A549 (cell line): ENCODE measurements at regions not wholly inside any gene's neighbourhood (a gene's known extent, or its start where the extent isn't known, plus 50 kb on each side); places are given as distances from the start of the nearest gene placed in this dataset.

Experiments used
- ATAC-seq, 2 experiments: fragments of 200-7000 bp in 1 of 2; fragments of >200 bp in 1 of 2; cut with Nextera tagmentation in 1 of 2; cut with Tn5 transposase in 1 of 2; 3 replicates each; pipeline versions ENCODE4 v1.8.0 to v1.9.1; 2018 to 2020; ENCODE audit warnings: mild to moderate bottlenecking in 1 of 2, moderate library complexity in 1 of 2
- CTCF ChIA-PET: fragments of 300-600 bp; sonication (Branson Sonifier 250); formaldehyde crosslinking; extraction: SDS; loops from one replicate; lab custom pipeline; 2021; ENCODE audit warnings: antibody characterized with exemption, inconsistent platforms; lab: Yijun Ruan, JAX
- POLR2A ChIA-PET: fragments of 350-600 bp; formaldehyde crosslinking; extraction: SDS; loops from one replicate; lab custom pipeline; 2021; ENCODE audit warnings: antibody characterized with exemption, inconsistent platforms; lab: Yijun Ruan, JAX
- DNase-seq, 2 experiments: peaks; one replicate each; pipeline versions ENCODE4 v3.0.0 to v3.0.0-alpha.2; 2011 to 2016; ENCODE audit warnings: low read depth in 1 of 2, low spot score in 1 of 2
- FAIRE-seq: peaks from 2 replicates; lab custom pipeline; 2011; peaks lifted over from hg19 to GRCh38; lab: Jason Lieb, UNC
- H3K27ac ChIP-seq, 2 experiments: fragments of >200 bp; sonication (Bioruptor Twin); formaldehyde crosslinking; 3 replicates each; pipeline ENCODE4 v1.5.1; 2016 to 2017
- H3K4me1 ChIP-seq: fragments of >200 bp; sonication (Bioruptor Twin); formaldehyde crosslinking; 3 replicates; pipeline ENCODE4 v1.6.1; 2016
- H3K4me2 ChIP-seq: fragments of >200 bp; sonication (Bioruptor Twin); formaldehyde crosslinking; 3 replicates; pipeline ENCODE4 v1.6.1; 2016
- H3K4me3 ChIP-seq: fragments of >200 bp; sonication (Bioruptor Twin); formaldehyde crosslinking; 3 replicates; pipeline ENCODE4 v1.5.1; 2016
- H3K9me3 ChIP-seq: fragments of >200 bp; sonication (Bioruptor Twin); formaldehyde crosslinking; 3 replicates; pipeline ENCODE4 v1.6.1; 2016
- BHLHE40 ChIP-seq: IDR thresholded peaks from 2 replicates; pipeline ENCODE4 v1.6.1; 2012; ENCODE audit warnings: low read depth, low read length, inconsistent platforms
- CHD4 ChIP-seq: fragments of 200-600 bp; sonication (generic); IDR thresholded peaks from 2 replicates; pipeline ENCODE4 v1.6.1; 2016; ENCODE audit warnings: antibody characterized with exemption, mild to moderate bottlenecking, borderline replicate concordance
- EHMT2 ChIP-seq: fragments of 200-600 bp; sonication (generic); IDR thresholded peaks from 2 replicates; pipeline ENCODE4 v1.6.1; 2016; ENCODE audit warnings: antibody characterized with exemption, low read depth, mild to moderate bottlenecking, moderate library complexity
- ESRRA ChIP-seq: fragments of 150-350 bp; IDR thresholded peaks from 2 replicates; pipeline ENCODE4 v1.6.1; 2014; ENCODE audit warnings: mild to moderate bottlenecking, low read length, borderline replicate concordance
- FOSB ChIP-seq: fragments of 250-450 bp; sonication (Bioruptor Pico); IDR thresholded peaks from 2 replicates; pipeline ENCODE4 v1.5.0; 2020; ENCODE audit warnings: mild to moderate bottlenecking, moderate library complexity
- FOXS1 ChIP-seq: fragments of 250-450 bp; sonication (Bioruptor Pico); IDR thresholded peaks from 2 replicates; pipeline ENCODE4 v1.5.0; 2020; ENCODE audit warnings: mild to moderate bottlenecking, moderate library complexity
- GATA3 ChIP-seq: IDR thresholded peaks from 2 replicates; pipeline ENCODE4 v1.6.1; 2012; ENCODE audit warnings: borderline replicate concordance
- HDAC2 ChIP-seq: fragments of 200-600 bp; sonication (generic); IDR thresholded peaks from 2 replicates; pipeline ENCODE4 v1.6.1; 2016
- HEYL ChIP-seq: fragments of 250-450 bp; sonication (Bioruptor Pico); IDR thresholded peaks from 2 replicates; pipeline ENCODE4 v1.8.0; 2021; ENCODE audit warnings: mild to moderate bottlenecking, moderate library complexity
- HMGXB4 ChIP-seq: fragments of 250-450 bp; sonication (Bioruptor Pico); IDR thresholded peaks from 2 replicates; pipeline ENCODE4 v1.5.0; 2021; ENCODE audit warnings: mild to moderate bottlenecking, moderate library complexity, borderline replicate concordance
- HOXB5 ChIP-seq: fragments of 250-450 bp; sonication (Bioruptor Pico); IDR thresholded peaks from 2 replicates; pipeline ENCODE4 v1.5.0; 2020; ENCODE audit warnings: mild to moderate bottlenecking, moderate library complexity
- KDM1A ChIP-seq: fragments of 200-600 bp; sonication (generic); IDR thresholded peaks from 2 replicates; pipeline ENCODE4 v1.6.1; 2016; ENCODE audit warnings: low read depth, mild to moderate bottlenecking
- KDM5A ChIP-seq: fragments of 200-600 bp; sonication (generic); IDR thresholded peaks from 2 replicates; pipeline ENCODE4 v1.6.1; 2016; ENCODE audit warnings: antibody characterized with exemption, mild to moderate bottlenecking
- MAFK ChIP-seq: fragments of 450-650 bp; IDR thresholded peaks from 2 replicates; pipeline ENCODE4 v1.6.1; 2014; ENCODE audit not compliant: partially characterized antibody
- NR3C1 ChIP-seq: fragments of >200 bp; sonication (Bioruptor Twin); formaldehyde crosslinking; IDR thresholded peaks from 3 replicates; pipeline ENCODE4 v1.6.1; 2017
- SREBF2 ChIP-seq: fragments of 450-650 bp; IDR thresholded peaks from 2 replicates; pipeline ENCODE4 v1.6.1; 2014; ENCODE audit warnings: mild to moderate bottlenecking, moderate library complexity
- ZC3H11A ChIP-seq: fragments of 450-650 bp; IDR thresholded peaks from 2 replicates; pipeline ENCODE4 v1.6.1; 2014; ENCODE audit warnings: antibody characterized with exemption, mild to moderate bottlenecking
- WGBS: methylation state at CpG from one replicate; pipeline ENCODE4 v1.1.6; 2017; ENCODE audit errors: missing lambda C conversion rate; 5-methylcytosine and 5-hydroxymethylcytosine counted together
- TF ChIP-seq, protein P1 (sequence below): IDR thresholded peaks from 2 replicates; pipeline ENCODE4 v1.6.1; 2012
- TF ChIP-seq, protein P2 (sequence below): fragments of 250-450 bp; sonication (Bioruptor Pico); IDR thresholded peaks from 2 replicates; pipeline ENCODE4 v1.5.0; 2020; ENCODE audit warnings: low read depth, mild to moderate bottlenecking, moderate library complexity
- TF ChIP-seq, protein P3 (sequence below): IDR thresholded peaks from 2 replicates; pipeline ENCODE4 v1.6.1; 2012
- TF ChIP-seq, protein P4 (sequence below): IDR thresholded peaks from 2 replicates; pipeline ENCODE4 v1.6.1; 2012; ENCODE audit warnings: low read depth, borderline replicate concordance

- no peak for TF ChIP-seq HMGXB4 (CRISPR knock-in tag)
Observed at GRCh38 chr10:33627611-33628010, 293.1 kb upstream of the NRP1 start (continued).

- no peaks in the 10 kb centered on the region for H3K4me1 ChIP-seq
- WGBS, result 83% methylated on average over 3 of the region's 3 CpGs
- FAIRE-seq (no peak), ATAC-seq (no peak), DNase-seq (no peak)
- ChIA-PET POLR2A (no interaction called here), CTCF (no interaction called here)
- H3K9me3 ChIP-seq, result no peaks in the 10 kb centered on the region
- no peak overlapping the region for H3K4me3 ChIP-seq
- no peak for TF ChIP-seq FOSB (CRISPR knock-in tag)
- H3K4me2 ChIP-seq, result no peak overlapping the region
- H3K27ac ChIP-seq, result no peak overlapping the region
Observed at GRCh38 chr10:33626798-33627466, 292.5 kb upstream of the NRP1 start.

DNA sequence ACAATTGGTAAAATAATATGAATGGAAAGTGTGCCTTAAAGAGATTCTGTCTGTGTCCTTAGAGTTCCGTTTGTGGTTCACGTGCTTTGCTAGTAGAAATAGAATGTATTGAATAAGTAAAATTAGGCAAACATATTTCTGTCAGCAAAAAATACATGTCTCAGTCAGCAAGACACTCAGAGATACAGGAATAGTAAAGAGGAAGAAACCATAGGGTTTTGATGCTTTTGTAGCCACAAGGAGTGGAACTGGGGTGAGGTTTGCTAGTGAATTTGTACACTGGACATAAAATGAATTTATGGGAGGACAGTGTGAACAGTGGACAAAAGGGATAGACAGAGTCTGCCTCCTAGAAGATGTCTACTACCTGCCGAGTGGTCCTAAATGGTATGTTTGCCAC, 289.2 kb upstream of the NRP1 start:
- H3K27ac ChIP-seq, result no peak overlapping the region
- 60% methylated on average over 3 of the region's 3 CpGs for WGBS
- POLR2A ChIA-PET, result no interaction called here
- no peak overlapping the region for H3K4me2 ChIP-seq
- FAIRE-seq (no peak), ATAC-seq (no peak), DNase-seq (no peak)
- TF ChIP-seq, protein P1, sequence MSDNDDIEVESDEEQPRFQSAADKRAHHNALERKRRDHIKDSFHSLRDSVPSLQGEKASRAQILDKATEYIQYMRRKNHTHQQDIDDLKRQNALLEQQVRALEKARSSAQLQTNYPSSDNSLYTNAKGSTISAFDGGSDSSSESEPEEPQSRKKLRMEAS, result no peak
- TF ChIP-seq, protein P2, sequence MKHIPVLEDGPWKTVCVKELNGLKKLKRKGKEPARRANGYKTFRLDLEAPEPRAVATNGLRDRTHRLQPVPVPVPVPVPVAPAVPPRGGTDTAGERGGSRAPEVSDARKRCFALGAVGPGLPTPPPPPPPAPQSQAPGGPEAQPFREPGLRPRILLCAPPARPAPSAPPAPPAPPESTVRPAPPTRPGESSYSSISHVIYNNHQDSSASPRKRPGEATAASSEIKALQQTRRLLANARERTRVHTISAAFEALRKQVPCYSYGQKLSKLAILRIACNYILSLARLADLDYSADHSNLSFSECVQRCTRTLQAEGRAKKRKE (CRISPR knock-in tag), result no peak
- TF ChIP-seq KDM5A (no peak), ESRRA (no peak), BHLHE40 (no peak), KDM1A (no peak), HDAC2 (no peak), EHMT2 (no peak)
- TF ChIP-seq, protein P3, sequence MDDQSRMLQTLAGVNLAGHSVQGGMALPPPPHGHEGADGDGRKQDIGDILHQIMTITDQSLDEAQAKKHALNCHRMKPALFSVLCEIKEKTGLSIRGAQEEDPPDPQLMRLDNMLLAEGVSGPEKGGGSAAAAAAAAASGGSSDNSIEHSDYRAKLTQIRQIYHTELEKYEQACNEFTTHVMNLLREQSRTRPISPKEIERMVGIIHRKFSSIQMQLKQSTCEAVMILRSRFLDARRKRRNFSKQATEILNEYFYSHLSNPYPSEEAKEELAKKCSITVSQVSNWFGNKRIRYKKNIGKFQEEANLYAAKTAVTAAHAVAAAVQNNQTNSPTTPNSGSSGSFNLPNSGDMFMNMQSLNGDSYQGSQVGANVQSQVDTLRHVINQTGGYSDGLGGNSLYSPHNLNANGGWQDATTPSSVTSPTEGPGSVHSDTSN, result no peak
- TF ChIP-seq, protein P4, sequence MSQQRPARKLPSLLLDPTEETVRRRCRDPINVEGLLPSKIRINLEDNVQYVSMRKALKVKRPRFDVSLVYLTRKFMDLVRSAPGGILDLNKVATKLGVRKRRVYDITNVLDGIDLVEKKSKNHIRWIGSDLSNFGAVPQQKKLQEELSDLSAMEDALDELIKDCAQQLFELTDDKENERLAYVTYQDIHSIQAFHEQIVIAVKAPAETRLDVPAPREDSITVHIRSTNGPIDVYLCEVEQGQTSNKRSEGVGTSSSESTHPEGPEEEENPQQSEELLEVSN, result no peak
- peaks cover 5% of the 10 kb centered on the region; the same call in 2 of the 3 replicates for H3K9me3 ChIP-seq
- CTCF ChIA-PET, result no interaction called here
- no peaks in the 10 kb centered on the region for H3K4me1 ChIP-seq
- no peak overlapping the region for H3K4me3 ChIP-seq

DNA sequence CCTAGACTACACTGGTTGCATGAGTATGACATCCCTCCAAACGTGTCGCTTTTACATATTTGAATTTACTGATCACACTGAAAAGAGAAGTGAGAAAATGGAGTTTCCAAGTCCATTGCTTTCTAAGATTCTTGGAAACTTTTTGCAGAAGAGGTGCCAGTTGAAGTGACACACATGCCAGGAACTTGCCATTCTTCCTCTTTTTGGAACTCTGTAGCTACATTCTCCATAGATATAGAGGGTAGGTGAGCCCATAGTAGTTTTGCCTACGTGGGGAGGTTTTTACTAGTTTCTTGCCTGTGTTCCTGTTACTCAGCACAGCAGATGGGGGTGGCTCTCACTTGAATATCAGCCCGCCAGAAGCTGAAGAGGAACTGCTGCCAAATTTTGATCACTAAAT, 286.6 kb upstream of the NRP1 start:
- FAIRE-seq, result no peak

More for the DNA sequence above, 286.6 kb upstream of the NRP1 start:
- CTCF ChIA-PET, result no interaction called here
- DNase-seq (no peak), ATAC-seq (no peak)
- Histone ChIP-seq H3K4me1 (no peaks in the 10 kb centered on the region), H3K9me3 (peaks cover 5% of the 10 kb centered on the region; the same call in 2 of the 3 replicates), H3K4me3 (no peak overlapping the region), H3K27ac (no peak overlapping the region), H3K4me2 (no peak overlapping the region)
- TF ChIP-seq HOXB5 (CRISPR knock-in tag), result no peak
- no peak for TF ChIP-seq NR3C1
- no peak for TF ChIP-seq ZC3H11A
- TF ChIP-seq HMGXB4 (CRISPR knock-in tag), result no peak
- no peak for TF ChIP-seq MAFK
- no peak for TF ChIP-seq HEYL (CRISPR knock-in tag)
- no peak for TF ChIP-seq KDM1A
- TF ChIP-seq GATA3, result no peak
- no peak for TF ChIP-seq FOXS1 (CRISPR knock-in tag)
- TF ChIP-seq CHD4, result no peak
- TF ChIP-seq SREBF2, result no peak
- WGBS, result 75% methylated on average over 4 of the region's 4 CpGs
- POLR2A ChIA-PET, result no interaction called here
